ENCODE measurements at regions not wholly inside any gene's neighbourhood (a gene's known extent, or its start where the extent isn't known, plus 50 kb on each side); places are given as distances from the start of the nearest gene placed in this dataset.

DNA sequence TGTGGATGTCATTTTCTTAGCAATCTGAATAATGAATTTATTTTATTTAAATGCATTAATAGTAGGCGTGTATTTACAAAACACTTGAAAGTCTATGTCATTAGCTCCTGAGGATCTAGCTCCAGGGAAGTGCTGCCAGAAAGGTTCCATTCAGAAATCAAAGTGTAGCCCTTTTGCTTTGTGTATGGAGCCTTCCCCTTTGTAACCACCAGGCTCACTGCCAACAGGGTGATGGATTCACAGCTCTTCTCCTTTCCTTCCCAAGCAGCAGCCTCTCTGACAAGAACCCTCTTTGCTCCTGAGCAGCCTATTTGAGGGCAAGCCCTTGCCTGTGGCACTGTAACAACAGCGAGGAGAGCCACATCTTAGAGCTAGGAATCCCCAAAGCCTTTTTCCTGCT, 286.0 kb upstream of the RASGEF1B start:
- dilution Hi-C loops (cut with MboI; ENCODE audit: extremely low pct_ligation_motif_present, low sequenced_read_pairs), result no loop called here
- Histone ChIP-seq H3K36me3 (ENCODE audit: control insufficient read depth in 2 of 2, extremely low read depth in 1 of 2, insufficient read depth in 2 of 2, low read length in 2 of 2) (no peaks in the 10 kb centered on the region), H2AFZ (ENCODE audit: control insufficient read depth, low read length) (no peak overlapping the region), H3K79me2 (ENCODE audit: control insufficient read depth, insufficient read depth, low read length) (no peaks in the 10 kb centered on the region), H3K27me3 (ENCODE audit: control insufficient read depth, extremely low read depth, insufficient read depth, low read length) (no peaks in the 10 kb centered on the region), H3K9ac (ENCODE audit: control insufficient read depth, extremely low read depth, insufficient read depth, low read length) (no peak overlapping the region), H3K4me2 (ENCODE audit: control insufficient read depth, extremely low read depth, insufficient read depth, low read depth, low read length) (no peak overlapping the region), H3K9me1 (ENCODE audit: control insufficient read depth, extremely low read depth, insufficient read depth, low read length) (no peaks in the 10 kb centered on the region), H3K9me3 (ENCODE audit: control insufficient read depth, low read depth, low read length) (no peaks in the 10 kb centered on the region), H4K20me1 (ENCODE audit: control insufficient read depth, extremely low read depth, insufficient read depth, low read length) (no peaks in the 10 kb centered on the region), H3K4me3 (ENCODE audit: control insufficient read depth in 2 of 3, extremely low read depth in 1 of 3, insufficient read depth in 2 of 3, low read depth in 1 of 3, low read length in 3 of 3) (no peak overlapping the region), H3K4me1 (ENCODE audit: control insufficient read depth, extremely low read depth, insufficient read depth, low read length) (no peaks in the 10 kb centered on the region), H3K27ac (ENCODE audit: control insufficient read depth, insufficient read depth, low read length) (no peak overlapping the region)
- TF ChIP-seq EZH2 (IDR thresholded peaks at IDR 0.05; ENCODE audit: low read length), result no peak
- TF ChIP-seq, protein P1, sequence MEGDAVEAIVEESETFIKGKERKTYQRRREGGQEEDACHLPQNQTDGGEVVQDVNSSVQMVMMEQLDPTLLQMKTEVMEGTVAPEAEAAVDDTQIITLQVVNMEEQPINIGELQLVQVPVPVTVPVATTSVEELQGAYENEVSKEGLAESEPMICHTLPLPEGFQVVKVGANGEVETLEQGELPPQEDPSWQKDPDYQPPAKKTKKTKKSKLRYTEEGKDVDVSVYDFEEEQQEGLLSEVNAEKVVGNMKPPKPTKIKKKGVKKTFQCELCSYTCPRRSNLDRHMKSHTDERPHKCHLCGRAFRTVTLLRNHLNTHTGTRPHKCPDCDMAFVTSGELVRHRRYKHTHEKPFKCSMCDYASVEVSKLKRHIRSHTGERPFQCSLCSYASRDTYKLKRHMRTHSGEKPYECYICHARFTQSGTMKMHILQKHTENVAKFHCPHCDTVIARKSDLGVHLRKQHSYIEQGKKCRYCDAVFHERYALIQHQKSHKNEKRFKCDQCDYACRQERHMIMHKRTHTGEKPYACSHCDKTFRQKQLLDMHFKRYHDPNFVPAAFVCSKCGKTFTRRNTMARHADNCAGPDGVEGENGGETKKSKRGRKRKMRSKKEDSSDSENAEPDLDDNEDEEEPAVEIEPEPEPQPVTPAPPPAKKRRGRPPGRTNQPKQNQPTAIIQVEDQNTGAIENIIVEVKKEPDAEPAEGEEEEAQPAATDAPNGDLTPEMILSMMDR (optimal IDR thresholded peaks at IDR 0.05 in 1 of 3, IDR thresholded peaks at IDR 0.05 in 1 of 3, conservative IDR thresholded peaks at IDR 0.05 in 1 of 3; ENCODE audit: extremely low read depth in 1 of 3, insufficient read depth in 2 of 3, low read length in 3 of 3), result no peak
- DNase-seq (ENCODE audit: low read depth, low spot score) (no peak), FAIRE-seq (no peak)

DNA sequence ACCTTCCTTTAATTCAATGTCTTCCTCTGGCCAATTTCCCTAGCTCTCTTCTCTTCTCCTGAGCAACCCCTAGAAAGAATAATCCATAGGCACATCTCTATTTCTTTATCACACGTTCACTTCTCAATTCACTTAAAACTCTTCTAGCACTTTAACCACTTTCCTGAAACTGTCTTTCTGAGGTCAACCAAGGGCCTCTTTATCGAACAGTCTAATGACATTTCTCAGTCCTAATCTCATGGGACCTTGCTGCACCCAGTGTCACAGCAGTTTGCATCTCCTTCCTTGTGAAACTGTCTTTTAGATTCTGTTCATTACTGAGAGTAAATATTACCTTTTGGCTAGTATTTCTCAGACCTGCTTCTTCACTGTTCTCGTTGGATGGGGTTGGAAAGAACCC, 285.3 kb upstream of the RASGEF1B start:
- Histone ChIP-seq H3K9ac (ENCODE audit: control insufficient read depth, extremely low read depth, insufficient read depth, low read length) (no peak overlapping the region), H3K79me2 (ENCODE audit: control insufficient read depth, insufficient read depth, low read length) (no peaks in the 10 kb centered on the region), H3K4me1 (ENCODE audit: control insufficient read depth, extremely low read depth, insufficient read depth, low read length) (no peaks in the 10 kb centered on the region), H3K4me3 (ENCODE audit: control insufficient read depth in 2 of 3, extremely low read depth in 1 of 3, insufficient read depth in 2 of 3, low read depth in 1 of 3, low read length in 3 of 3) (no peak overlapping the region), H3K9me1 (ENCODE audit: control insufficient read depth, extremely low read depth, insufficient read depth, low read length) (no peaks in the 10 kb centered on the region), H4K20me1 (ENCODE audit: control insufficient read depth, extremely low read depth, insufficient read depth, low read length) (no peaks in the 10 kb centered on the region), H3K9me3 (ENCODE audit: control insufficient read depth, low read depth, low read length) (no peaks in the 10 kb centered on the region), H3K36me3 (ENCODE audit: control insufficient read depth in 2 of 2, extremely low read depth in 1 of 2, insufficient read depth in 2 of 2, low read length in 2 of 2) (no peaks in the 10 kb centered on the region), H3K4me2 (ENCODE audit: control insufficient read depth, extremely low read depth, insufficient read depth, low read depth, low read length) (no peak overlapping the region), H3K27me3 (ENCODE audit: control insufficient read depth, extremely low read depth, insufficient read depth, low read length) (no peaks in the 10 kb centered on the region), H2AFZ (ENCODE audit: control insufficient read depth, low read length) (no peak overlapping the region), H3K27ac (ENCODE audit: control insufficient read depth, insufficient read depth, low read length) (no peak overlapping the region)
- TF ChIP-seq, protein P1 (optimal IDR thresholded peaks at IDR 0.05 in 1 of 3, IDR thresholded peaks at IDR 0.05 in 1 of 3, conservative IDR thresholded peaks at IDR 0.05 in 1 of 3; ENCODE audit: extremely low read depth in 1 of 3, insufficient read depth in 2 of 3, low read length in 3 of 3), result no peak
- no peak for TF ChIP-seq EZH2 (IDR thresholded peaks at IDR 0.05; ENCODE audit: low read length)
- no peak for DNase-seq (ENCODE audit: low read depth, low spot score)
- FAIRE-seq, result no peak
- dilution Hi-C loops (cut with MboI; ENCODE audit: extremely low pct_ligation_motif_present, low sequenced_read_pairs), result no loop called here

Measured in keratinocyte (primary cell).